Glutamatergic neuron (in vitro differentiated cells): ENCODE measurements at regions not wholly inside any gene's neighbourhood (a gene's known extent, or its start where the extent isn't known, plus 50 kb on each side); places are given as distances from the start of the nearest gene placed in this dataset.

Experiments used
- DNase-seq: peaks from one replicate; pipeline ENCODE4 v3.0.0; 2022
- H3K27ac Mint-ChIP-seq: one replicate; pipeline ENCODE4 v1.8.0; 2020; ENCODE audit warnings: mild to moderate bottlenecking, mixed read lengths, inconsistent platforms; ENCODE audit not compliant: unreplicated experiment
- H3K27me3 Mint-ChIP-seq: one replicate; pipeline ENCODE4 v1.8.0; 2020; ENCODE audit warnings: mild to moderate bottlenecking, moderate library complexity, mixed read lengths, inconsistent platforms; ENCODE audit not compliant: unreplicated experiment
- H3K36me3 Mint-ChIP-seq: one replicate; pipeline ENCODE4 v1.8.0; 2020; ENCODE audit warnings: mild to moderate bottlenecking, mixed read lengths, inconsistent platforms; ENCODE audit not compliant: unreplicated experiment
- H3K4me1 Mint-ChIP-seq: one replicate; pipeline ENCODE4 v1.8.0; 2020; ENCODE audit warnings: mild to moderate bottlenecking, low read depth, mixed read lengths, inconsistent platforms; ENCODE audit not compliant: unreplicated experiment
- H3K4me3 Mint-ChIP-seq: one replicate; pipeline ENCODE4 v1.8.0; 2020; ENCODE audit warnings: mild to moderate bottlenecking, mixed read lengths, inconsistent platforms; ENCODE audit not compliant: unreplicated experiment
- H3K9me3 Mint-ChIP-seq: one replicate; pipeline ENCODE4 v1.8.0; 2020; ENCODE audit warnings: mild to moderate bottlenecking, moderate library complexity, mixed read lengths, inconsistent platforms; ENCODE audit not compliant: unreplicated experiment
- CTCF ChIP-seq: fragments of 200-600 bp; sonication (generic); IDR thresholded peaks from one replicate; pipeline ENCODE4 v1.5.0; 2021; ENCODE audit not compliant: partially characterized antibody, unreplicated experiment

- H3K4me3 Mint-ChIP-seq: no peak overlapping the region
- no peaks in the 10 kb centered on the region for H3K9me3 Mint-ChIP-seq
- peaks cover 5% of the 10 kb centered on the region for H3K36me3 Mint-ChIP-seq
- H3K4me1 Mint-ChIP-seq: peaks cover 3% of the 10 kb centered on the region
- no peak for DNase-seq
- TF ChIP-seq CTCF: no peak
- H3K27me3 Mint-ChIP-seq: peaks cover 2% of the 10 kb centered on the region
- H3K27ac Mint-ChIP-seq: no peak overlapping the region
Observed at GRCh38 chr5:61744690-61745619, 412.9 kb downstream of the ZSWIM6 start.

- peaks cover 3% of the 10 kb centered on the region for H3K4me1 Mint-ChIP-seq
- TF ChIP-seq CTCF: no peak
- no peaks in the 10 kb centered on the region for H3K9me3 Mint-ChIP-seq
Observed at GRCh38 chr5:61746831-61747575, 414.9 kb downstream of the ZSWIM6 start.

GRCh38 chr5:61748121-61748520 lies 416.1 kb downstream of the ZSWIM6 start:
- Mint-ChIP-seq H3K27ac (no peak overlapping the region), H3K27me3 (peaks cover 2% of the 10 kb centered on the region), H3K9me3 (no peaks in the 10 kb centered on the region), H3K36me3 (peaks cover 5% of the 10 kb centered on the region), H3K4me1 (peaks cover 3% of the 10 kb centered on the region), H3K4me3 (no peak overlapping the region)
- no peak for TF ChIP-seq CTCF
- DNase-seq: no peak

More at GRCh38 chr5:61746831-61747575, 414.9 kb downstream of the ZSWIM6 start:
- Mint-ChIP-seq H3K27ac (no peak overlapping the region), H3K36me3 (peaks cover 5% of the 10 kb centered on the region), H3K4me3 (no peak overlapping the region), H3K27me3 (peaks cover 2% of the 10 kb centered on the region)
- no peak for DNase-seq

- Mint-ChIP-seq H3K4me3 (no peak overlapping the region), H3K27me3 (peaks cover 2% of the 10 kb centered on the region), H3K36me3 (peaks cover 5% of the 10 kb centered on the region), H3K9me3 (no peaks in the 10 kb centered on the region), H3K4me1 (peaks cover 3% of the 10 kb centered on the region), H3K27ac (no peak overlapping the region)
- no peak for DNase-seq
- TF ChIP-seq CTCF: no peak
Observed at GRCh38 chr5:61748651-61749050, 416.6 kb downstream of the ZSWIM6 start.

- no peak for DNase-seq
- H3K9me3 Mint-ChIP-seq: no peaks in the 10 kb centered on the region
- no peaks in the 10 kb centered on the region for H3K27me3 Mint-ChIP-seq
Observed at GRCh38 chr5:61752588-61752987, 420.5 kb downstream of the ZSWIM6 start.

More at GRCh38 chr5:61752588-61752987, 420.5 kb downstream of the ZSWIM6 start:
- no peak for TF ChIP-seq CTCF
- H3K4me3 Mint-ChIP-seq: no peak overlapping the region
- H3K36me3 Mint-ChIP-seq: no peaks in the 10 kb centered on the region
- H3K27ac Mint-ChIP-seq: no peak overlapping the region
- peaks cover 4% of the 10 kb centered on the region for H3K4me1 Mint-ChIP-seq
